ENCODE measurements at regions not wholly inside any gene's neighbourhood (a gene's known extent, or its start where the extent isn't known, plus 50 kb on each side); places are given as distances from the start of the nearest gene placed in this dataset.
A peak's percentile ranks its signal among the peaks of the same experiment; 100 is the strongest.

DNA sequence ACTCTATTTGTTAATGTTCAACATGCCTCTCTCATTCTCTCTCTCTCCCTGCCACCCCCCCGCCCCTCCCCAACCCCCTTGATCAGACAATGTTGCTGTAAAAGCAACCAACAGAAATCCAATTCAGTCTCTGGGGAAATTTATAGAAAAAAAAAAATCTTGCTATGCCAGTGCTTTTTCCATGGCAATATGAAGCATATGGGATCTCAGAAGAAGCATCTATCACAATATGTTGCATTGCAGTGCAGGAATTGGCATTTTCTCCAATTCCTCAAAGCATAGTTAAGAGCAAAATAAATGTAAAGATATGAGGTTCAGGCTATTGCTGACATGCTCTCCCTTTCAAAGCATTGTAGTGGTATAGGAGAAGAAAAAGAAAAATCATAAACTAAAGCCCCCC is 90.9 kb upstream of the LDB2 start:
- H3K27ac ChIP-seq (ENCODE audit: low read depth in 1 of 2, low read length in 1 of 2) = no peak overlapping the region
- H3K4me1 ChIP-seq (ENCODE audit: control insufficient read depth in 5 of 5, insufficient read depth in 5 of 5, low read length in 5 of 5) = peaks cover 0 to 2% (median 0%) of the 10 kb centered on the region in 5 donors
- no peak overlapping the region for H3K9ac ChIP-seq (ENCODE audit: insufficient read depth in 1 of 2, low read length in 2 of 2)
- no peaks in the 10 kb centered on the region for H3K27me3 ChIP-seq (ENCODE audit: control insufficient read depth in 3 of 3, insufficient read depth in 3 of 3, low read length in 2 of 3)
- ATAC-seq (ENCODE audit: insufficient read depth, low FRiP score) (no peak), DNase-seq (no peak)
- no peaks in the 10 kb centered on the region for H3K36me3 ChIP-seq (ENCODE audit: control insufficient read depth in 4 of 4, insufficient read depth in 4 of 4, low read length in 4 of 4)
- no peaks in the 10 kb centered on the region for H3K9me3 ChIP-seq (ENCODE audit: control insufficient read depth in 4 of 4, insufficient read depth in 3 of 4, low read length in 3 of 4)
- no peak for TF ChIP-seq CTCF (IDR thresholded peaks at IDR 0.05; ENCODE audit: control extremely low read depth, extremely low read depth)
- 78 to 85% methylated on average over 1 of the region's 1 CpG for WGBS, 2 donors
- no peak overlapping the region for H3K4me3 ChIP-seq

- DNase-seq (no peak), ATAC-seq (ENCODE audit: insufficient read depth, low FRiP score) (no peak)
- H3K4me3 ChIP-seq = no peak overlapping the region
- no peaks in the 10 kb centered on the region for H3K9me3 ChIP-seq (ENCODE audit: control insufficient read depth in 4 of 4, insufficient read depth in 3 of 4, low read length in 3 of 4)
- no peak overlapping the region for H3K9ac ChIP-seq (ENCODE audit: insufficient read depth in 1 of 2, low read length in 2 of 2)
- H3K36me3 ChIP-seq (ENCODE audit: control insufficient read depth in 4 of 4, insufficient read depth in 4 of 4, low read length in 4 of 4) = no peaks in the 10 kb centered on the region
- TF ChIP-seq CTCF (IDR thresholded peaks at IDR 0.05; ENCODE audit: control extremely low read depth, extremely low read depth) = no peak
- no peaks in the 10 kb centered on the region for H3K27me3 ChIP-seq (ENCODE audit: control insufficient read depth in 3 of 3, insufficient read depth in 3 of 3, low read length in 2 of 3)
- 87 to 92% methylated on average over 2 of the region's 2 CpGs for WGBS, 2 donors
- no peak overlapping the region for H3K27ac ChIP-seq (ENCODE audit: low read depth in 1 of 2, low read length in 1 of 2)
- H3K4me1 ChIP-seq (ENCODE audit: control insufficient read depth in 5 of 5, insufficient read depth in 5 of 5, low read length in 5 of 5) = peaks cover 0 to 2% (median 0%) of the 10 kb centered on the region in 5 donors
Observed at GRCh38 chr4:16988814-16989213, 90.4 kb upstream of the LDB2 start.

- no peak overlapping the region for H3K27ac ChIP-seq (ENCODE audit: low read depth in 1 of 2, low read length in 1 of 2)
- no peaks in the 10 kb centered on the region for H3K4me1 ChIP-seq (ENCODE audit: control insufficient read depth in 5 of 5, insufficient read depth in 5 of 5, low read length in 5 of 5)
- peaks cover 0 to 2% (median 0%) of the 10 kb centered on the region in 4 donors for H3K9me3 ChIP-seq (ENCODE audit: control insufficient read depth in 4 of 4, insufficient read depth in 3 of 4, low read length in 3 of 4)
- no peak overlapping the region for H3K4me3 ChIP-seq
- no peak overlapping the region for H3K9ac ChIP-seq (ENCODE audit: insufficient read depth in 1 of 2, low read length in 2 of 2)
- peaks cover 0 to 2% (median 0%) of the 10 kb centered on the region in 3 donors for H3K27me3 ChIP-seq (ENCODE audit: control insufficient read depth in 3 of 3, insufficient read depth in 3 of 3, low read length in 2 of 3)
- no peak for DNase-seq
- TF ChIP-seq CTCF (IDR thresholded peaks at IDR 0.05; ENCODE audit: control extremely low read depth, extremely low read depth) = no peak
- ATAC-seq (ENCODE audit: insufficient read depth, low FRiP score) = no peak
- no peaks in the 10 kb centered on the region for H3K36me3 ChIP-seq (ENCODE audit: control insufficient read depth in 4 of 4, insufficient read depth in 4 of 4, low read length in 4 of 4)
Observed at GRCh38 chr4:16977081-16977480, 78.6 kb upstream of the LDB2 start.

DNA sequence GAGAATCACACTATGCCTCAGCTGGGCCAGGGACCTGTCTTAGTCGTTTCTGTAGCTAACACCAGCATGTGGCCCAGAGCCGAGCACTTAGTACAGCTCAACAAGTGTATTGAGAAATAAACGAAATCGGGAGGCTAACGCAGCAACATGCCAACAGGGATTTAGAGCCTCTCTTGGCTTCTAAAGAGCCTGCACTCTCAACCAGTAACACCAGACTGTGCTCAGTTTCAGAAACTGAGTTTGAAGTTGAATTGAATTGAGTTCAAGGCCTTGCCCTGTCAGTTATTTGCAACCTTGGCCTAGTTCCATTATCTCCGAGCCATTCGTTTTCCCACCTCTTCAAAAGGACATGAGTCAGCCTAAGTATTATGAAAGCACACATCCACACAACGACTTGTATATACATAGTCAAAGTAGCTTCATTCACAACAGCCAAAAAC is 71.3 kb upstream of the LDB2 start:
- Histone ChIP-seq H3K4me1 (ENCODE audit: control insufficient read depth in 5 of 5, insufficient read depth in 5 of 5, low read length in 5 of 5) (no peaks in the 10 kb centered on the region), H3K27me3 (ENCODE audit: control insufficient read depth in 3 of 3, insufficient read depth in 3 of 3, low read length in 2 of 3) (peaks cover 0 to 1% (median 0%) of the 10 kb centered on the region in 3 donors), H3K27ac (ENCODE audit: low read depth in 1 of 2, low read length in 1 of 2) (no peak overlapping the region), H3K4me3 (no peak overlapping the region), H3K36me3 (ENCODE audit: control insufficient read depth in 4 of 4, insufficient read depth in 4 of 4, low read length in 4 of 4) (no peaks in the 10 kb centered on the region), H3K9me3 (ENCODE audit: control insufficient read depth in 4 of 4, insufficient read depth in 3 of 4, low read length in 3 of 4) (no peaks in the 10 kb centered on the region), H3K9ac (ENCODE audit: insufficient read depth in 1 of 2, low read length in 2 of 2) (no peak overlapping the region)
- ATAC-seq (ENCODE audit: insufficient read depth, low FRiP score) (peak; percentile 24), DNase-seq (no peak)
- 67 to 84% methylated on average over 8 of the region's 8 CpGs for WGBS, 2 donors
- no peak for TF ChIP-seq CTCF (IDR thresholded peaks at IDR 0.05; ENCODE audit: control extremely low read depth, extremely low read depth)
